ENCODE measurements at regions not wholly inside any gene's neighbourhood (a gene's known extent, or its start where the extent isn't known, plus 50 kb on each side); places are given as distances from the start of the nearest gene placed in this dataset.

DNA sequence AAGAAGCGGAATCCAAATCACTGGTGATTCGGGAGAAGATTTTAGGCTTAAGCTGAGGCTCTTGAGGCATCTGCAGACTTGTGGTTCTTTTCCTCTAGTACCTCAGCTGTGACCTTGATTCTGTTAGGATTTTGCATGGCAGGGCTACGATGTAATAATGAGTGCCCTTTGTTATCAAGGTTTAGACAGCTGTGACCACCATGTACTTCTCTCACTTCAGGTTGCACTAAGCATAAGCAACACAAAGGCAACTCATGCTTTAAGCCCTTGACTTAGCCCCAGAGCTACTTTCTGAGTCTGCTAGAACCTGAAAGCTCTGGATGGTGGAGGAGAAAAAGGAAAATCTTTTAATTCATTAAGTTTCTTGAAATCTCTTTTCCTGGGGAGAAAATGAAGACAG is 1052.3 kb upstream of the PHF14 start:
- TF ChIP-seq POLR2AphosphoS5 (IDR thresholded peaks at IDR 0.05) (no peak), CTCF (IDR thresholded peaks at IDR 0.05) (no peak), POLR2A (IDR thresholded peaks at IDR 0.05) (no peak)
